Subcutaneous abdominal adipose tissue (tissue), 5 donors: ENCODE measurements at regions not wholly inside any gene's neighbourhood (a gene's known extent, or its start where the extent isn't known, plus 50 kb on each side); places are given as distances from the start of the nearest gene placed in this dataset.

ENCODE experiments used
- H3K27ac ChIP-seq: one replicate; pipeline ENCODE4 v1.7.0; 2013; ENCODE audit warnings: low read depth, mild to moderate bottlenecking, inconsistent platforms, low read length, moderate library complexity
- H3K27me3 ChIP-seq, 5 donors: one replicate each; pipeline ENCODE4 v1.7.0; 2013; ENCODE audit warnings: low read length in 5 of 5, inconsistent platforms in 1 of 5; ENCODE audit not compliant: control insufficient read depth in 5 of 5, insufficient read depth in 4 of 5
- H3K36me3 ChIP-seq, 5 donors: one replicate each; pipeline ENCODE4 v1.7.0; 2013; ENCODE audit warnings: low read length in 5 of 5; ENCODE audit not compliant: control insufficient read depth in 5 of 5, insufficient read depth in 5 of 5
- H3K4me1 ChIP-seq, 5 donors: one replicate each; pipeline ENCODE4 v1.7.0; 2013; ENCODE audit warnings: low read length in 5 of 5, mild to moderate bottlenecking in 3 of 5, moderate library complexity in 1 of 5; ENCODE audit not compliant: control insufficient read depth in 5 of 5, insufficient read depth in 5 of 5
- H3K4me3 ChIP-seq, 5 donors: one replicate each; pipeline ENCODE4 v1.7.0; 2013; ENCODE audit warnings: low read length in 5 of 5, low read depth in 1 of 5
- H3K9ac ChIP-seq, 5 donors: one replicate each; pipeline ENCODE4 v1.7.0; 2013; ENCODE audit warnings: low read length in 5 of 5, mild to moderate bottlenecking in 4 of 5, moderate library complexity in 3 of 5
- H3K9me3 ChIP-seq, 5 donors: one replicate each; pipeline ENCODE4 v1.7.0; 2013; ENCODE audit warnings: low read length in 5 of 5; ENCODE audit not compliant: control insufficient read depth in 5 of 5
- donor health status: healthy.
- donor health status: healthy.
- donor health status: healthy.
- donor health status: healthy.
- donor health status: healthy.

DNA sequence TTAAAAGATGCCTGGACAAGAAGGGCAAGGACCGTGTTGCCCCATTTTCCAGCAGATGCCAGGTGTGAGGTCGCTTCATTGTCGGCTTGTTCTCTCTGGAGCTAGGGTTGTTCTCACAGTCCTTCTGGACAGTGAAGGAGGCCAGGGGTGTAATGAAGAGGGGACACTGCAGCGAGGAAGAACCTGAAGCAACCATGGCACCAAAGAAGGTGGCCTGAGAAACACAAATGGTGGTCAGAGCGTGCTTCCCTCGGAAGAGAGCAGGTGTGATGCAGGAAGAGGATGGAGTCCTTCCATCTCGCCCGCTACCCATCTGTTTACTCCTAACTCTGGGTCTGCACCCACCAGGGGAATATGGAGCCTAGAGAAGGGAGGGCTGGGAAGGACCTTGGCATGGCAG, 50.3 kb upstream of the TWIST2 start:
- H3K36me3 ChIP-seq = no peaks in the 10 kb centered on the region
- H3K27me3 ChIP-seq = peaks cover 0 to 7% (median 4%) of the 10 kb centered on the region in 5 donors
- no peak overlapping the region for H3K27ac ChIP-seq
- no peak overlapping the region for H3K9ac ChIP-seq
- no peaks in the 10 kb centered on the region for H3K9me3 ChIP-seq
- H3K4me3 ChIP-seq = no peak overlapping the region
- no peaks in the 10 kb centered on the region for H3K4me1 ChIP-seq
